ENCODE measurements at regions not wholly inside any gene's neighbourhood (a gene's known extent, or its start where the extent isn't known, plus 50 kb on each side); places are given as distances from the start of the nearest gene placed in this dataset.

GRCh38 chr4:54607067-54607466 lies 50.7 kb upstream of the KIT start:
- no peak overlapping the region for H3K27ac ChIP-seq
- no peak overlapping the region for H3K4me3 ChIP-seq (ENCODE audit: low read depth in 1 of 2, low read length in 1 of 2)
- H3K27me3 ChIP-seq, result no peaks in the 10 kb centered on the region
- no peaks in the 10 kb centered on the region for H3K36me3 ChIP-seq
- TF ChIP-seq CTCF (IDR thresholded peaks at IDR 0.05), result no peak
- no peaks in the 10 kb centered on the region for H3K9me3 ChIP-seq
- no peaks in the 10 kb centered on the region for H3K4me1 ChIP-seq (ENCODE audit: control insufficient read depth in 1 of 2, insufficient read depth in 1 of 2, low read depth in 1 of 2, low read length in 1 of 2)

GRCh38 chr4:54607521-54607920 lies 50.2 kb upstream of the KIT start:
- Histone ChIP-seq H3K27ac (no peak overlapping the region), H3K4me3 (ENCODE audit: low read depth in 1 of 2, low read length in 1 of 2) (no peak overlapping the region), H3K27me3 (no peaks in the 10 kb centered on the region), H3K9me3 (no peaks in the 10 kb centered on the region), H3K4me1 (ENCODE audit: control insufficient read depth in 1 of 2, insufficient read depth in 1 of 2, low read depth in 1 of 2, low read length in 1 of 2) (no peaks in the 10 kb centered on the region), H3K36me3 (no peaks in the 10 kb centered on the region)
- TF ChIP-seq CTCF (IDR thresholded peaks at IDR 0.05), result no peak
